Calu3 (cell line): ENCODE measurements at regions not wholly inside any gene's neighbourhood (a gene's known extent, or its start where the extent isn't known, plus 50 kb on each side); places are given as distances from the start of the nearest gene placed in this dataset.
"Not testable (repeated sequence)": the region's sequence is repeated elsewhere in the genome, so short reads cannot be mapped to it uniquely, and the experiment has no call there.

ENCODE experiments used
- BruUV-seq: library from RNA; stranded (reverse); fragments of 400-500 nt; replicated peaks from 2 replicates; lab custom pipeline; 2021; lab: Mats Ljungman, UMichigan
- CTCF ChIA-PET: fragments of 300-600 bp; sonication (Branson Sonifier 250); formaldehyde crosslinking; loops from one replicate; lab custom pipeline; 2022; ENCODE audit warnings: antibody characterized with exemption; lab: Charles Lee
- DNase-seq: peaks from one replicate; pipeline ENCODE4 v3.0.0; 2022
- H3K27ac Mint-ChIP-seq: one replicate; pipeline ENCODE4 v1.8.0; 2022; ENCODE audit warnings: mixed read lengths; ENCODE audit not compliant: unreplicated experiment
- H3K27me3 Mint-ChIP-seq: one replicate; pipeline ENCODE4 v1.8.0; 2022; ENCODE audit warnings: mixed read lengths; ENCODE audit not compliant: unreplicated experiment
- H3K36me3 Mint-ChIP-seq: one replicate; pipeline ENCODE4 v1.8.0; 2022; ENCODE audit warnings: mild to moderate bottlenecking, moderate library complexity, mixed read lengths; ENCODE audit not compliant: insufficient read depth, unreplicated experiment
- H3K4me1 Mint-ChIP-seq: one replicate; pipeline ENCODE4 v1.8.0; 2022; ENCODE audit warnings: mild to moderate bottlenecking, low read depth, mixed read lengths; ENCODE audit not compliant: unreplicated experiment
- H3K4me3 Mint-ChIP-seq: one replicate; pipeline ENCODE4 v1.8.0; 2022; ENCODE audit warnings: mild to moderate bottlenecking, low read depth, moderate library complexity, mixed read lengths; ENCODE audit not compliant: unreplicated experiment
- H3K9me3 Mint-ChIP-seq: one replicate; pipeline ENCODE4 v1.8.0; 2022; ENCODE audit warnings: low read depth, mixed read lengths; ENCODE audit not compliant: unreplicated experiment
- intact Hi-C: fragments of 100-400 bp; cut with micrococcal nuclease; formaldehyde crosslinking; loops from one replicate; pipeline ENCODE4 v1.10.0; 2022; ENCODE audit not compliant: unreplicated experiment
- TF ChIP-seq, protein P1 (sequence below): fragments of 200-600 bp; IDR thresholded peaks from one replicate; pipeline ENCODE4 v1.8.0; 2022; ENCODE audit warnings: antibody characterized with exemption; ENCODE audit not compliant: unreplicated experiment

DNA sequence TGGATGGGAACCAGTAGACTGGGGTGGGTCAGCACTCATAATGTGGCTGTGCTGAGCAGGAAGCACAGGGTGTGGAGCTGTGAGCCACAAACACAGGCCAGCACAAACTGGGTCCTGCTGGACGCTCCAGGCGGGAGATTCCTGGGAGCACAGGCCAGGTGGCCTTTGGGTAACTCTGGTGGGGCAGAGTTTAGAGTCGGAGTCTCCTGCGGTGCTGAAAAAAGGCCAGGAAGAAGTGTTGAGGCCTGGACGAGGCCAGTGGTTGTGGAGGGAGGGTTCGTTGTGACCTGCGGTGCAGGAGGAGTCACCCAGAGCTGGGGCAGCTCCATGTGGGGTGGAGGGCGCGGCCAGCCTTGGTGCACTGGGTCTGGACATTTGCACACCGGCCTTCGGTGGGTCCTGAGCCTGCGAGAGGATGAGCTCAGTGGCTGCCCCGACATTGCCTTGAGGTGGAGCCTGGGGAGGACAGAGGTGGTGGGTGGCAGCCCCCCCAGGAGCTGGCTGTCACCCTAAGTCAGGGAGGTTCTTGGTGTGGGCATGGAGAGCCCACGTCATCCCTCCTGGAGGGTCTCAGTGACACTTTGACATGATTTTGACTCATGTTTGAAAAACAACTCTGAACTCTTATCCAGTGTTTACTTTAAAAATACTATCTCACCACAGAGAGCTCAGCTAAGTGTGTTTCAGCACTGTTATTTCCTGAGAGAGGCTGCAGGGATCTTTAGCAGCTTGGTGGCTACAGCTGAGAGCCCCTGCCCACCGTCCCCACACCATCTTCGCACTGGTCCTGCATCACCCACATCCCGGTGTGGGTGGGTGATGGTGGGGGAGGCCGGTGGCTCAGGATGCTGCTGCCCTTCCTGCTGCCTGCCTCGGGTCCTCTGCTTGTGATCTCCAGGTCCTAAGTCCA is 98.7 kb downstream of the NPIPB11 start:
- H3K27ac Mint-ChIP-seq = no peak overlapping the region
- DNase-seq = no peak
- H3K9me3 Mint-ChIP-seq = no peaks in the 10 kb centered on the region
- TF ChIP-seq, protein P1, sequence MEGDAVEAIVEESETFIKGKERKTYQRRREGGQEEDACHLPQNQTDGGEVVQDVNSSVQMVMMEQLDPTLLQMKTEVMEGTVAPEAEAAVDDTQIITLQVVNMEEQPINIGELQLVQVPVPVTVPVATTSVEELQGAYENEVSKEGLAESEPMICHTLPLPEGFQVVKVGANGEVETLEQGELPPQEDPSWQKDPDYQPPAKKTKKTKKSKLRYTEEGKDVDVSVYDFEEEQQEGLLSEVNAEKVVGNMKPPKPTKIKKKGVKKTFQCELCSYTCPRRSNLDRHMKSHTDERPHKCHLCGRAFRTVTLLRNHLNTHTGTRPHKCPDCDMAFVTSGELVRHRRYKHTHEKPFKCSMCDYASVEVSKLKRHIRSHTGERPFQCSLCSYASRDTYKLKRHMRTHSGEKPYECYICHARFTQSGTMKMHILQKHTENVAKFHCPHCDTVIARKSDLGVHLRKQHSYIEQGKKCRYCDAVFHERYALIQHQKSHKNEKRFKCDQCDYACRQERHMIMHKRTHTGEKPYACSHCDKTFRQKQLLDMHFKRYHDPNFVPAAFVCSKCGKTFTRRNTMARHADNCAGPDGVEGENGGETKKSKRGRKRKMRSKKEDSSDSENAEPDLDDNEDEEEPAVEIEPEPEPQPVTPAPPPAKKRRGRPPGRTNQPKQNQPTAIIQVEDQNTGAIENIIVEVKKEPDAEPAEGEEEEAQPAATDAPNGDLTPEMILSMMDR = no peak
- intact Hi-C loops = no loop called here
- no peaks in the 10 kb centered on the region for H3K36me3 Mint-ChIP-seq
- H3K4me3 Mint-ChIP-seq = no peak overlapping the region
- BruUV-seq = no TSS peak
- H3K27me3 Mint-ChIP-seq = no peaks in the 10 kb centered on the region
- H3K4me1 Mint-ChIP-seq = no peaks in the 10 kb centered on the region
- CTCF ChIA-PET = no interaction called here

DNA sequence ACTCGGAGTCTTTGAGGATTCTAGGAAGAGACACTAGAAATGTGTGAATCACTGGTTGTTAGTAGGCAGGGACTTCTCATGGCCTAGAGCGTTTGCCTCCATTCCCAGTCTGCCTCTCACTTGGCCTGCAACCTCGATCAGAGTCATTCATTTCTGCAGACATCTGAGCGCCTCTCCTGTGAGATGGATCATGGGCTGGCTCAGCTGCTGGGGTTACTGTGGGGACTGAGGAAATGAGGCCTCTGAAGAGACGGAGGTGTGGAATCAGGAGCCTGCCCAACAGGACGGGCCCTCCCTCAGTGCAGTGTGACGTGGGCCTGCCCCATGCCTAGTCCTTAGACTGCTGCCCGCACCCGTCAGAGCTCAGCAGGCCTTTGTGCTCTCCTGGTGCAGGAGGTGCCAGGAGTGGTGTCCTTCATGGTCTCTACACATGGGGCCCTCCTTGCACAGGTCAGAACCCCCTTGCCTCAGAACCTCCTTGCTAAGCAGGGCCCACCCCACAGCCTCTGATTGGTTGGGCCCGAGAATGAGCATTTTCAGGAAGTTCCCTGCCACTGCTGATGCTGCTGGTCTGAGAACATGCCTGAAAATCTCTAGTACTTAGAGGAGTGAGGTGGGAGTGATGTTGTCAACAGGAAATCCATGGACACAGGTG is 99.4 kb downstream of the NPIPB11 start:
- BruUV-seq = no TSS peak
- Mint-ChIP-seq H3K36me3 (no peaks in the 10 kb centered on the region), H3K27ac (no peak overlapping the region), H3K4me3 (no peak overlapping the region), H3K27me3 (no peaks in the 10 kb centered on the region), H3K4me1 (no peaks in the 10 kb centered on the region), H3K9me3 (no peaks in the 10 kb centered on the region)
- DNase-seq = no peak
- CTCF ChIA-PET = no interaction called here
- intact Hi-C loops = no loop called here
- TF ChIP-seq, protein P1 = no peak

DNA sequence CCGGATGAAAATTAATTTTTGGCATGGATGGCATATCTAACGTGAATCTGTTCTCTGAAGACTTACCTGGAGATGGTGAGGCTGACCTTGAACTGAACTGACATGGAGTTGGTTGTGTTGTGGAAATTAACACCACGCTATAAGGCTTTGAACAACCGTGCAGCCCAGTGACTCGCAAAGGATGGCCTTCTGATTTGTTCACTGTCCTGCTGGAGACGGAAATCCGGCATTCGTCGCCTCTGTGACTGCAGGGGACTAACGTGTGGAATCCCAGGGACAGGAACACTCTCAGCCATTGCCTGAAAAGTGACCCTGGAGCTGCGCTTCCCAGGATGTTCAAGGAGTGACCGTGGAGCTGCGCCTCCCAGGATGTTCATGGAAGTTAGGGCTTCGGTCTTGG is 100.3 kb downstream of the NPIPB11 start:
- Mint-ChIP-seq H3K36me3 (no peaks in the 10 kb centered on the region), H3K4me3 (no peak overlapping the region), H3K27me3 (no peaks in the 10 kb centered on the region), H3K9me3 (no peaks in the 10 kb centered on the region), H3K4me1 (no peaks in the 10 kb centered on the region), H3K27ac (no peak overlapping the region)
- CTCF ChIA-PET = no interaction called here
- intact Hi-C loops = no loop called here
- TF ChIP-seq, protein P1 = no peak
- BruUV-seq = no TSS peak
- DNase-seq = no peak

DNA sequence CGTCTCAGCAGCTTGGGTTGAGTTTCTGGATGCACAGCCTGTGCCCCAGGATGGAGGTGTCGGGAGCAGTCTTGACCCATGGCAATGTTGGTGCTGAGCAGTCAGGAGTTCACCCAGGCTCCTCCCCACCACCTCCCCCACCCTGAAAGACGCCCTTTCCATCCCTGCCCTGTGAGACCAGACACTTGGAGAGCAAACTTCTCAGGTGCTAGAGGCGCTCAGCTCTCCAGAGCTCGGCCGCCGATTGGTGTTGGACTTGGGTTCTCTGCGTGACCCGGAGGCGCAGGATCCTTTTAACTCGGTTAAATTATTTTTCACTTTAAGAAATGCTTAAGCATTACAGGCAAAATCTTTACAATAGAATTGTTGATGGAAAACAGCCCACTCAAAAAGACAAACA is 101.5 kb downstream of the NPIPB11 start:
- H3K9me3 Mint-ChIP-seq, DNase-seq, H3K27me3 Mint-ChIP-seq, H3K4me3 Mint-ChIP-seq, H3K36me3 Mint-ChIP-seq, H3K27ac Mint-ChIP-seq, BruUV-seq, CTCF ChIA-PET, intact Hi-C loops, H3K4me1 Mint-ChIP-seq: not testable (repeated sequence)
